ENCODE measurements at regions not wholly inside any gene's neighbourhood (a gene's known extent, or its start where the extent isn't known, plus 50 kb on each side); places are given as distances from the start of the nearest gene placed in this dataset.

- TF ChIP-seq, protein P1, sequence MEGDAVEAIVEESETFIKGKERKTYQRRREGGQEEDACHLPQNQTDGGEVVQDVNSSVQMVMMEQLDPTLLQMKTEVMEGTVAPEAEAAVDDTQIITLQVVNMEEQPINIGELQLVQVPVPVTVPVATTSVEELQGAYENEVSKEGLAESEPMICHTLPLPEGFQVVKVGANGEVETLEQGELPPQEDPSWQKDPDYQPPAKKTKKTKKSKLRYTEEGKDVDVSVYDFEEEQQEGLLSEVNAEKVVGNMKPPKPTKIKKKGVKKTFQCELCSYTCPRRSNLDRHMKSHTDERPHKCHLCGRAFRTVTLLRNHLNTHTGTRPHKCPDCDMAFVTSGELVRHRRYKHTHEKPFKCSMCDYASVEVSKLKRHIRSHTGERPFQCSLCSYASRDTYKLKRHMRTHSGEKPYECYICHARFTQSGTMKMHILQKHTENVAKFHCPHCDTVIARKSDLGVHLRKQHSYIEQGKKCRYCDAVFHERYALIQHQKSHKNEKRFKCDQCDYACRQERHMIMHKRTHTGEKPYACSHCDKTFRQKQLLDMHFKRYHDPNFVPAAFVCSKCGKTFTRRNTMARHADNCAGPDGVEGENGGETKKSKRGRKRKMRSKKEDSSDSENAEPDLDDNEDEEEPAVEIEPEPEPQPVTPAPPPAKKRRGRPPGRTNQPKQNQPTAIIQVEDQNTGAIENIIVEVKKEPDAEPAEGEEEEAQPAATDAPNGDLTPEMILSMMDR (IDR thresholded peaks at IDR 0.05) = no peak
- H3K4me3 ChIP-seq = no peak overlapping the region
- no peak for DNase-seq (ENCODE audit: low spot score)
- H3K27ac ChIP-seq = no peak overlapping the region
Observed at GRCh38 chr7:11300241-11300640, 326.6 kb downstream of the PHF14 start.

DNA sequence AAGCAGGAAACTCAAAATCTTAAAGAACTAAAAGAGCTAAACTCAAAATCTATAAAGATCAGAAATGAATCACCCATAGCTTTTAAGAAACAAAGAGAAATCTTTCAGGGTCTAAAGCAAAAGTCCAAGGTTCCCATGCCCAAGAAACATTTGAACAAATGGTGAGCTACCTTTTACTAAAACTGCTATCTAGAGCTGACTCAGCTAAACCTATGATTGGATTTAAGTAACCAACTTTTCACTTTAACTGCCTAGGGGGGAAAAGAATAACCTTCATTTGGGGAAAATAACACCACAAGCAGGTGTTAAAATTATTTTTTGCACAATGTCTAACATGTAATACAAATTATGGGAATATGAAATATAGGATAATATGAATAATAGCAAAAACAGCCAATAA, 328.4 kb downstream of the PHF14 start:
- no peak overlapping the region for H3K4me3 ChIP-seq
- no peak for DNase-seq (ENCODE audit: low spot score)
- no peak overlapping the region for H3K27ac ChIP-seq
- TF ChIP-seq, protein P1 (IDR thresholded peaks at IDR 0.05) = no peak

- DNase-seq (ENCODE audit: low spot score) = no peak
- Histone ChIP-seq H3K27ac (no peak overlapping the region), H3K4me3 (no peak overlapping the region)
- TF ChIP-seq, protein P1 (IDR thresholded peaks at IDR 0.05) = no peak
Observed at GRCh38 chr7:11313801-11314200, 340.1 kb downstream of the PHF14 start.

GRCh38 chr7:11315666-11316258, 342.1 kb downstream of the PHF14 start:
- Histone ChIP-seq H3K4me3 (no peak overlapping the region), H3K27ac (no peak overlapping the region)
- TF ChIP-seq, protein P1 (IDR thresholded peaks at IDR 0.05) = no peak
- DNase-seq (ENCODE audit: low spot score) = no peak

- Histone ChIP-seq H3K4me3 (no peak overlapping the region), H3K27ac (no peak overlapping the region)
- no peak for DNase-seq (ENCODE audit: low spot score)
- TF ChIP-seq, protein P1 (IDR thresholded peaks at IDR 0.05) = no peak
Observed at GRCh38 chr7:11317766-11318165, 344.1 kb downstream of the PHF14 start.

DNA sequence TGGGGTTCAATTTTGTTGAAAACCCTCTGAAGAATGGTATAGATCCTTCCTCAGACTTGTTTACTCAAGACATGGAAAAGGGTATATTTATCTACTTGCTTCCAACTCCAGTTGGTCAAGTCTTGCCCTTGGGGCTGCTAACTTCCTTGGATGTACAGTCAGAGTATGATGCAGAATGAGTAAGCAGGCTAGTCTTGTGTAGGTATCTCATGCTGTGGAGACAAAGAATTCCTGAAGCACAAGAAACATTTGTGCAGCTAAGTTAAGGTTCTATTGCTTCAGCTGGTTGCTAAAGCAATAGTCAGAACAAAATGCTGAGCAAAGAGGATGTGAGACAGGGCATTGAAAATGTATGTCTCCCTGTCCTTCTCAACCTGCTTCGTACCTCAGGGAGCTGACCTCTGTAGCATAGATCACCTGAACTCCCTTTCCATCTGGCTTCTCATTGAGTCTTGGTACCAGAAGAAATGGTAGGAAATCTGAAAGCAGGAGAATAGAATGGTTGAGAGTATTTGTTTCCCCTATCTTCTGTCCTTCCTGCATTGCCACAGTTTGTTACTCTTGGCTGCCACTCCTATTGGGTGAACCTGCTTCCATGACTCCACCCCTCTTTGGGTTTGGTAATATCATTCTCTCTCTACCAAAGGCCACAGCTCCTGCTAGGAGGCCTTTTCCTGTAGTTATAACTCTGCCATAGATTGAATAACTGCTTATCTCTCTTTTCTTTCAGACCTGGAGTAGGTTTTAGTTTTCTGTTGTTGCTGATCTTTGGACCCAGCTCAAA, 346.0 kb downstream of the PHF14 start:
- Histone ChIP-seq H3K4me3 (no peak overlapping the region), H3K27ac (no peak overlapping the region)
- no peak for DNase-seq (ENCODE audit: low spot score)
- TF ChIP-seq, protein P1 (IDR thresholded peaks at IDR 0.05) = no peak
